Transverse colon (tissue), 4 donors: ENCODE measurements at regions not wholly inside any gene's neighbourhood (a gene's known extent, or its start where the extent isn't known, plus 50 kb on each side); places are given as distances from the start of the nearest gene placed in this dataset.

Experiments
- DNase-seq: peaks from one replicate; pipeline ENCODE4 v3.0.0-alpha.2; 2019
- H3K27ac ChIP-seq, 4 donors: fragments of 200-600 bp; sonication (generic); 2 replicates each; pipeline ENCODE4 v1.5.1; 2016 to 2018; ENCODE audit warnings: inconsistent platforms in 4 of 4
- H3K27me3 ChIP-seq: fragments of 200-600 bp; sonication (generic); 2 replicates; pipeline ENCODE4 v1.5.1; 2017; ENCODE audit warnings: inconsistent platforms
- H3K36me3 ChIP-seq, 4 donors: fragments of 200-600 bp; sonication (generic); 2 replicates each; pipeline ENCODE4 v1.5.1; 2017 to 2019; ENCODE audit warnings: inconsistent platforms in 4 of 4
- H3K4me1 ChIP-seq, 4 donors: fragments of 200-600 bp; sonication (generic); 2 replicates each; pipeline ENCODE4 v1.5.1; 2017 to 2020; ENCODE audit warnings: inconsistent platforms in 4 of 4
- H3K4me3 ChIP-seq, 4 donors: fragments of 200-600 bp; sonication (generic); 1 replicate in 1 of 4; 2 replicates in 3 of 4; pipeline versions ENCODE4 v1.5.1 to v1.6.1; 2017 to 2019; ENCODE audit warnings: inconsistent platforms in 4 of 4
- H3K9me3 ChIP-seq, 2 donors: fragments of 200-600 bp; sonication (generic); 2 replicates each; pipeline ENCODE4 v1.5.1; 2017 to 2019; ENCODE audit warnings: inconsistent platforms in 2 of 2
- EP300 ChIP-seq: sonication (generic); formaldehyde crosslinking; IDR thresholded peaks from one replicate; pipeline ENCODE4 v1.6.1; 2017; ENCODE audit warnings: antibody characterized with exemption, low read depth
- POLR2A ChIP-seq: fragments of 450-650 bp; IDR thresholded peaks from one replicate; pipeline ENCODE4 v1.6.1; 2016; ENCODE audit warnings: antibody characterized with exemption, mild to moderate bottlenecking, moderate library complexity
- POLR2AphosphoS5 ChIP-seq, 3 donors: sonication (generic); formaldehyde crosslinking; IDR thresholded peaks; one replicate each; pipeline ENCODE4 v1.6.1; 2016; ENCODE audit warnings: antibody characterized with exemption in 3 of 3
- WGBS, 2 donors: methylation state at CpG; one replicate each; pipeline ENCODE4 v1.1.5; 2018; ENCODE audit warnings: low coverage in 1 of 2; 5-methylcytosine and 5-hydroxymethylcytosine counted together
- in situ Hi-C, 4 donors: fragments of 200-750 bp; cut with MboI; loops; one replicate each; pipeline versions ENCODE4 v1.15.0 to v1.15.1; 2017; ENCODE audit warnings: low sequenced_read_pairs in 3 of 4, low pct_ligation_motif_present in 1 of 4, low pct_unique_long_range_greater_than_20kb in 1 of 4
- intact Hi-C: fragments of 100-400 bp; cut with DNase I; formaldehyde crosslinking; loops from one replicate; pipeline ENCODE4 v1.15.1; 2023; ENCODE audit warnings: low total_unique reads
- TF ChIP-seq, protein P1 (sequence below), 5 experiments: fragments of 200-600 bp in 3 of 5; fragments of 450-650 bp in 2 of 5; sonication (generic) in 3 of 5; IDR thresholded peaks; 1 replicate in 2 of 5; 2 replicates in 3 of 5; pipeline ENCODE4 v1.5.1; 2016 to 2017; ENCODE audit warnings: antibody characterized with exemption in 5 of 5, inconsistent platforms in 3 of 5, mild to moderate bottlenecking in 2 of 5, moderate library complexity in 1 of 5

DNA sequence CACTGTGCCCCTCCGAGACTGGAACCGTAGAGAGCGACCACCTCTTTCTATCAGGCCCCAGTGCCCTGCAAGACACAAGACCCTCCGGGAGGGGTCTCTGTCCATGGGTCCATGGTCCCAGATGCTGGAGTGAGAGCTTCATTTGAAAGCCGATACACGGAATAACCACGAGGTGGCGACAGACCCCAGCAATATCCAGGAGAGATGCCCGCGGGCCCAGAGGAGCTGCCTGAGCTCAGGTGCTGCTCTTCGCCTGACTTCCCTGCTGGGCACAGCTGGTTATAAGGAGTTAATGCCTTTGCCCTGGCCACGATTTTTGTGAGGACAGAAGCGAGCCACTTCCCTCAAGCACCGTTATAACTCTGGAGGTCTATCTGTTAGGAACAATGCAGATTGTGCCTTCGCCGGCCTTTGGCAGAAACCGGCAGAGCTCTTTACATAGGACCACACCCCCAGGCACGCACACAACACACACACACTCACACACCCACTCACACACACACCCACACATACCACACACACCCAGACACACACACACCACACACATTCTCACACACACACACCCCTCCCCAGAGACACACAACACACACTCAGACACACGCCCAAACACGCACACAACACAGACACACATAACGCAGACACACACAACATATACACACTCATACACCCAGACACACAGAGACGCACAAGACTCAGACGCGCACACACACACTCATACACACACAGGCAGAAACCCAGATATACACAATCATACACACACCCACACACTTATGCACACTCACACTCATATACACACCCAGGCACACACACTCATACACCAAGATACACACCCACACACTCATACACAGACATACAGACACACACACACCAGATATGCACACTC is 436.4 kb downstream of the SOX9 start:
- no peak overlapping the region for H3K27ac ChIP-seq
- in situ Hi-C loops, result loop anchor here (10.0 to 25.0 kb wide), 6 partner anchors 168 to 805 kb away; partner anchors contain the start of genes COG1 (in 3 of the 4) and SSTR2 (in 1 of the 4)
- whole genome bisulfite sequencing, 2 donors, result 39% methylated on average over 24 of the region's 24 CpGs; no CpG with 5 or more reads in 1 of the 2 donors

DNA sequence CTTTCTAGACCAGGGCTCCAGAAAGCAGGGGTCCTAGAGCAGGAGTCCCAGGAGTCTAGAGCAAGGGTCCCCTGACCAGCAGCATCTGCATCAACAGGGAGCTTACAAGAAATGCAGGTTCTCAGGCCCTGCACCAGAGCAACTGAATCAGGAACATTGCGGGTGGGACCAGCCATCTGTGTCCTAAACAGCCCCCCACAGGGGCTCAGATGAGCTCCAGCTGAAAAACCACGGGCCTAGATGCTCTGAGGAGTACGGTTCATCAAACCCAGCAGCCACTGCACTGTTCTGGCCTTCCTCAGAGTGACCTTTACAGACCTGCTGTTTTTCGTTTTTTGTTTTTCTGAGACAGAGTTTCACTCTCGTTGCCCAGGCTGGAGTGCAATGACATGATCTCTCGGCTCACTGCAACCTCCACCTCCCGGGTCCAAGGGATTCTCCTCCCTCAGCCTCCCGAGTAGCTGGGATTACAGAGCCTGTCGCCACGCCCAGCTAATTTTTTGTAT is 438.2 kb downstream of the SOX9 start:
- DNase-seq, result no peak
- no peaks in the 10 kb centered on the region for H3K9me3 ChIP-seq
- H3K36me3 ChIP-seq, result no peaks in the 10 kb centered on the region
- no peak for TF ChIP-seq POLR2AphosphoS5 (IDR thresholded peaks at IDR 0.05)
- no peak for TF ChIP-seq EP300
- TF ChIP-seq POLR2A, result no peak
- TF ChIP-seq, protein P1, sequence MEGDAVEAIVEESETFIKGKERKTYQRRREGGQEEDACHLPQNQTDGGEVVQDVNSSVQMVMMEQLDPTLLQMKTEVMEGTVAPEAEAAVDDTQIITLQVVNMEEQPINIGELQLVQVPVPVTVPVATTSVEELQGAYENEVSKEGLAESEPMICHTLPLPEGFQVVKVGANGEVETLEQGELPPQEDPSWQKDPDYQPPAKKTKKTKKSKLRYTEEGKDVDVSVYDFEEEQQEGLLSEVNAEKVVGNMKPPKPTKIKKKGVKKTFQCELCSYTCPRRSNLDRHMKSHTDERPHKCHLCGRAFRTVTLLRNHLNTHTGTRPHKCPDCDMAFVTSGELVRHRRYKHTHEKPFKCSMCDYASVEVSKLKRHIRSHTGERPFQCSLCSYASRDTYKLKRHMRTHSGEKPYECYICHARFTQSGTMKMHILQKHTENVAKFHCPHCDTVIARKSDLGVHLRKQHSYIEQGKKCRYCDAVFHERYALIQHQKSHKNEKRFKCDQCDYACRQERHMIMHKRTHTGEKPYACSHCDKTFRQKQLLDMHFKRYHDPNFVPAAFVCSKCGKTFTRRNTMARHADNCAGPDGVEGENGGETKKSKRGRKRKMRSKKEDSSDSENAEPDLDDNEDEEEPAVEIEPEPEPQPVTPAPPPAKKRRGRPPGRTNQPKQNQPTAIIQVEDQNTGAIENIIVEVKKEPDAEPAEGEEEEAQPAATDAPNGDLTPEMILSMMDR (IDR thresholded peaks at IDR 0.05), result no peak
- no peak overlapping the region for H3K4me3 ChIP-seq
- no peak overlapping the region for H3K27ac ChIP-seq
- peaks cover 0 to 17% (median 10%) of the 10 kb centered on the region in 4 donors for H3K4me1 ChIP-seq
- WGBS, 2 donors, result 75 to 77% methylated on average over 4 to 10 of the region's 10 CpGs
- in situ Hi-C loops (loop anchor here (10.0 to 25.0 kb wide), 6 partner anchors 166 to 803 kb away; partner anchors contain the start of genes COG1 (in 3 of the 4) and SSTR2 (in 1 of the 4)), intact Hi-C loops (no loop called here)
- no peaks in the 10 kb centered on the region for H3K27me3 ChIP-seq

More for the DNA sequence above, 436.4 kb downstream of the SOX9 start:
- no peak for TF ChIP-seq EP300
- TF ChIP-seq, protein P1 (IDR thresholded peaks at IDR 0.05), result peak; percentile 68 to 82 (median 71)
- DNase-seq, result peak; percentile 75
- Histone ChIP-seq H3K4me3 (no peak overlapping the region), H3K27me3 (no peaks in the 10 kb centered on the region), H3K36me3 (no peaks in the 10 kb centered on the region), H3K9me3 (no peaks in the 10 kb centered on the region), H3K4me1 (peaks cover 0 to 17% (median 8%) of the 10 kb centered on the region in 4 donors)
- intact Hi-C loops, result no loop called here

GRCh38 chr17:72560303-72561247 is 439.8 kb downstream of the SOX9 start:
- peaks cover 0 to 17% (median 10%) of the 10 kb centered on the region in 4 donors for H3K4me1 ChIP-seq
- H3K27me3 ChIP-seq, result no peaks in the 10 kb centered on the region
- H3K9me3 ChIP-seq, result no peaks in the 10 kb centered on the region
- 43% methylated on average over 24 of the region's 24 CpGs; no CpG with 5 or more reads in 1 of the 2 donors for WGBS, 2 donors
- H3K4me3 ChIP-seq, result no peak overlapping the region
- H3K27ac ChIP-seq, result peak overlapping the region; percentile 38 to 75 (median 57)
- H3K36me3 ChIP-seq, result no peaks in the 10 kb centered on the region
- DNase-seq, result peak; percentile 81
- in situ Hi-C loops (loop anchor here (10.0 to 25.0 kb wide), 6 partner anchors 64 to 802 kb away; partner anchors contain the start of genes COG1 (in 3 of the 4) and SSTR2 (in 1 of the 4)), intact Hi-C loops (no loop called here)
- TF ChIP-seq POLR2A, result no peak
- TF ChIP-seq, protein P1 (IDR thresholded peaks at IDR 0.05), result peak; percentile 79 to 89 (median 83)
